Spleen (tissue), 7 donors: ENCODE measurements at regions not wholly inside any gene's neighbourhood (a gene's known extent, or its start where the extent isn't known, plus 50 kb on each side); places are given as distances from the start of the nearest gene placed in this dataset.

Experiments
- CTCF ChIP-seq, 11 experiments: fragments of 200-600 bp in 7 of 11; fragments of 450-650 bp in 4 of 11; sonication (generic) in 4 of 11; IDR thresholded peaks in 8 of 11; conservative IDR thresholded peaks in 3 of 11; 1 replicate in 7 of 11; 2 replicates in 4 of 11; pipeline versions ENCODE4 v1.4.0 to v1.8.0; 2016 to 2021; ENCODE audit warnings: antibody characterized with exemption in 11 of 11, inconsistent platforms in 4 of 11, mild to moderate bottlenecking in 1 of 11
- POLR2A ChIP-seq, 3 donors: fragments of 450-650 bp; IDR thresholded peaks; one replicate each; pipeline ENCODE4 v1.5.1; 2017; ENCODE audit warnings: antibody characterized with exemption in 3 of 3, mild to moderate bottlenecking in 1 of 3
- donor health status: DM: no; HTN: no; CAD: no; lungs with moderate emphysema.
- donor health status: DM: no; HTN: no; CAD: no.
- donor health status: DM: no; HTN: no; CAD: no.

- TF ChIP-seq CTCF (IDR thresholded peaks at IDR 0.05 in 8 of 11, conservative IDR thresholded peaks at IDR 0.05 in 3 of 11) (no peak), POLR2A (IDR thresholded peaks at IDR 0.05) (no peak)
Measured at GRCh38 chr10:90414926-90415325, 442.9 kb downstream of the HTR7 start.
